Activated naive CD4-positive, alpha-beta T cell treated with anti-CD3 and anti-CD28 coated beads, Interleukin-2, amount 10 ng/mL, durations not matched to agents 7 days and 5 days (primary cell): ENCODE measurements at regions not wholly inside any gene's neighbourhood (a gene's known extent, or its start where the extent isn't known, plus 50 kb on each side); places are given as distances from the start of the nearest gene placed in this dataset.

ENCODE experiments used
- CTCF ChIA-PET: fragments of 350-600 bp; sonication (Branson Sonifier 250); formaldehyde crosslinking; loops from one replicate; lab custom pipeline; 2021; ENCODE audit warnings: antibody characterized with exemption; lab: Charles Lee
- DNase-seq: peaks from one replicate; pipeline ENCODE4 v3.0.0-alpha.2; 2020
- H3K27ac Mint-ChIP-seq: one replicate; pipeline ENCODE4 v1.8.0; 2021; ENCODE audit warnings: mild to moderate bottlenecking, moderate library complexity, mixed read lengths
- H3K27me3 Mint-ChIP-seq: one replicate; pipeline ENCODE4 v1.8.0; 2021; ENCODE audit warnings: mild to moderate bottlenecking, mixed read lengths
- H3K36me3 Mint-ChIP-seq: one replicate; pipeline ENCODE4 v1.8.0; 2021; ENCODE audit warnings: mixed read lengths
- H3K4me1 Mint-ChIP-seq: one replicate; pipeline ENCODE4 v1.8.0; 2021; ENCODE audit warnings: mixed read lengths
- H3K4me3 Mint-ChIP-seq: one replicate; pipeline ENCODE4 v1.8.0; 2021; ENCODE audit warnings: mild to moderate bottlenecking, moderate library complexity, mixed read lengths
- H3K9me3 Mint-ChIP-seq: one replicate; pipeline ENCODE4 v1.8.0; 2021; ENCODE audit warnings: mixed read lengths

DNA sequence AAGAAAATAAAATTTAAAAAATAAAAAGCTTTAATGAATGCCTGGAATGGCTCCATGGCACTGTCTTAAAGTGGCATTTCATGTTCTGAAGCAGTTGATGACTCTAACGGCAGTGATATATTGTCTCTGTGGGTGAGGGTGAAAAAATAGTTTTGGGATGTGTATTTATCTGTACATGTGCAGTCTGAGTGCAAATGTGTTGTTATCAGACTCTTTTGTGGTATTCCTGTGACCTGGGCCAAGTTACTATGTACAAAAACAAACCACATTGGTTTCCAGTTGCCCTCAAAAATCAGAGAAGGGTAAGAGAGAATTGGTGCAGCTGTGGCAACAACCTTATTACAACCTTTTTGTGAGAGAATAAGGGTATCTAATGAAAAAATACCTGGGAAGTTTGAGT is 81.7 kb upstream of the CCDC91 start:
- H3K4me3 Mint-ChIP-seq = no peak overlapping the region
- no peaks in the 10 kb centered on the region for H3K27me3 Mint-ChIP-seq
- H3K36me3 Mint-ChIP-seq = no peaks in the 10 kb centered on the region
- DNase-seq = no peak
- H3K27ac Mint-ChIP-seq = no peak overlapping the region
- no peaks in the 10 kb centered on the region for H3K4me1 Mint-ChIP-seq
- CTCF ChIA-PET = no interaction called here
- no peaks in the 10 kb centered on the region for H3K9me3 Mint-ChIP-seq

DNA sequence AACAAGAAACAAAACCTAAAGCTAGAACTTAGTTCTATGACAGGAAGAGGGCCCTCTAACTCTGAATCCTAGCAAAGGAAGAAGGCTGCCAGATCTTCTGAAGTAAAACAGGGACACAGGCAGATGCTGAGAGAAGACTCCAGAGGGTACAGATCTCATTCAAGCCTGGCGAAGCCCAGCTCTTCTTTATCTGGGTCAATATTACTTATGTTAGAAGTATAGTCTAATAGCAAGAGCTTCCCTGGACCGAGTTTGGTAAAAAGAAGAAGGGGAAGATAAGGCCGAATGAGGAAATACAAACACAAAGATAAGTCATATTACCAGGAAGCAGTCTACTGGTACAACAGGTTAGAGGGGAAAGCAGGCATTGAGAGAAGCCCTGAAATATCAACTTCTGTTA is 79.9 kb upstream of the CCDC91 start:
- H3K9me3 Mint-ChIP-seq = no peaks in the 10 kb centered on the region
- H3K27ac Mint-ChIP-seq = no peak overlapping the region
- no peak overlapping the region for H3K4me3 Mint-ChIP-seq
- no peaks in the 10 kb centered on the region for H3K27me3 Mint-ChIP-seq
- no peak for DNase-seq
- CTCF ChIA-PET = interaction anchor here (0.5 kb wide), 1 partner anchor 684 kb away, joined by 5 read pairs; no protein-coding TSS in a partner anchor
- H3K4me1 Mint-ChIP-seq = no peaks in the 10 kb centered on the region
- no peaks in the 10 kb centered on the region for H3K36me3 Mint-ChIP-seq

DNA sequence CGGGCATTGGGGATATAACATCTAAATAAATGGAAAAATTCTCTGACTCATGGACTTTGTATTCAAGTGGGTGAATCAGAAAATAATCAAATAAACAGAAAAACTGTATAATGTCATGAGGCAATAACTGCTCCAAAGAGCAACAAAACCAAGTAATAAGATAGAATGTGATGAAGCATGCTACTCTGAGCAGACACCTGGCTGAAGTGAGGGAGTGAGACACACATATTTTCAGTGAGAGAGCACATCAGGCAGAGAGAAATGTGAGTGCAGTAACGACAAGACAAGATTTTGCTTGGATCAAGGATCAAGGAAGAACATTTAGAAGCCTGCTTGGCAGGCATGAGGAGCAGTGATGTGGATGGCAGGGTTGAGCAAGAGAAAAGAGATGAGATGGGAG is 75.8 kb upstream of the CCDC91 start:
- Mint-ChIP-seq H3K27me3 (no peaks in the 10 kb centered on the region), H3K27ac (no peak overlapping the region), H3K9me3 (no peaks in the 10 kb centered on the region), H3K4me3 (no peak overlapping the region), H3K36me3 (no peaks in the 10 kb centered on the region), H3K4me1 (no peaks in the 10 kb centered on the region)
- CTCF ChIA-PET = no interaction called here
- DNase-seq = no peak

DNA sequence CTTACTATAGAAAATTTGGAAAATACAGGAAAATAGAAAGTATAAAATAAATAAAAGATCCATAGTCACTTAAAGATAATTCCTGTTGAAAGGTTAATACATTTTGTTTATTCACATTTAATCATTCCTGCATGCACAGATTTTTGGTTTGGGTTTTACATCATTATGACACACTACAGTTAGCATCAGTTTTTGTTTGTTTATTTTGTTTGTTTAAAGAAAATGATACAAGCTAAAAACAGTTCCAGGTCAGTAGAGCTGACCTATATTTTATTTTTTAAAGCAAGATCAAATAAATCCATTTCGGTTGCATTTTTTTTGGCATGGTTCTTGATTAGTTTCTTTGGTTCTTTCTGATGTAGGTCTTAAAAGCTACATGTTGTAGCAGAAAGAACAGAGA is 68.8 kb upstream of the CCDC91 start:
- CTCF ChIA-PET = interaction anchor here (0.7 kb wide), 1 partner anchor 38 kb away, joined by 3 read pairs; no protein-coding TSS in a partner anchor

DNA sequence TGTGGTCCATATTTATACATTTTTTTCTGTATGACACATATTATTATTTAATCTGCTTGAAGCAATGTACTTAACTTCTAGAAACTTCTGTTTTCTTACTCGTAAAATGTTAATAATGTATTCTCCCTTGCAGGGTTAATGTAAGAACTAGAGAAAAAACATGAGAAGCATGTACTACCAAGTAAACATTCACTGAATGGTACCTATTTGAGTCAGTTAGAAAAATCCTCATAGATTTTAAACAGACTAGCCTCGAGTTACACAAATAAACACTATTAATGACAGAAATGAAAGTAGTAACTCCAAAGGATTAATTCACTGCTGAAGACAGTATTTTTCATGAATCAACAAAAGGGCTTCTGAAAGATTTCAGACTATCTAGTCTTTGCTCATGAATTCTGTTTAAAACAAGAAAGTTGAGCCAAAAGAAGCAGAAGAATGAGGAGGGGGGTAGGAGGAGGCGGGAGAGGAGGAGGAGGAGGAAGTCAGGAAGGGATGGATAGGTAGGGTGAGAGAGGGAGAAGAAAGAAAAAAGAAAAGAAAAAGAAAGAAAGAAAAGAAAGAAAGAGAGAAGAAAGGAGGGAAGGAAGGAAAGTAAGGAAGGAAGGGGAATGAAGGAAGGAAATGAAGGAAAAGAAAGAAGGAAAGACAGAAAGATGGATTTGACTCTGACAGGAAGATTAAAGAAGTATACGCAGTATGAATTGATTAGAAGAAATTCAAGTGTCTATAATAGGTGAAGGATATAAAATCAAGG is 68.2 kb upstream of the CCDC91 start:
- no peak overlapping the region for H3K4me3 Mint-ChIP-seq
- DNase-seq = no peak
- H3K36me3 Mint-ChIP-seq = no peaks in the 10 kb centered on the region
- CTCF ChIA-PET = no interaction called here
- H3K27ac Mint-ChIP-seq = no peak overlapping the region
- H3K27me3 Mint-ChIP-seq = peaks cover 3% of the 10 kb centered on the region
- no peaks in the 10 kb centered on the region for H3K9me3 Mint-ChIP-seq
- H3K4me1 Mint-ChIP-seq = no peaks in the 10 kb centered on the region

More for the DNA sequence above, 68.8 kb upstream of the CCDC91 start:
- H3K27me3 Mint-ChIP-seq = peaks cover 3% of the 10 kb centered on the region
- DNase-seq = no peak
- H3K9me3 Mint-ChIP-seq = no peaks in the 10 kb centered on the region
- H3K4me3 Mint-ChIP-seq = no peak overlapping the region
- no peak overlapping the region for H3K27ac Mint-ChIP-seq
- H3K36me3 Mint-ChIP-seq = no peaks in the 10 kb centered on the region
- H3K4me1 Mint-ChIP-seq = no peaks in the 10 kb centered on the region

DNA sequence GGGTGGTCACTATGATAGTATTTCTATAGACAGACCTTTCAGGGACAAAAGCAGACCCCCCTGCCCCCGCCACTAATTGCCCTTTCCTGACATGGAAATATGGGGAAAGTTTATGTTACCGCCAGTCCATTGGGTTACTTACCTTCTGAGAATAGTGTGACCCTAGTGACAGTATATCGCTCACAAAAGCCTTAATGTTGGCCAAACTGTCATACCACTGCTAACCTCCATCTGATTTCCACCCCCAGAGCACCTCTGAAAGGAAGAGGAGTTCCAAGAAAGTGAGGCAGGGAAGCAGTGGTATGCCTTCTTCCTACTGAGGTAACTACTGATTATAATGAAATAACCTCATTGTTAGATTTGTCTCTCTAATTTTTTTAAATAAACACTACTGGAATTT is 67.5 kb upstream of the CCDC91 start:
- no peaks in the 10 kb centered on the region for H3K4me1 Mint-ChIP-seq
- H3K9me3 Mint-ChIP-seq = no peaks in the 10 kb centered on the region
- H3K4me3 Mint-ChIP-seq = no peak overlapping the region
- no peak overlapping the region for H3K27ac Mint-ChIP-seq
- peaks cover 3% of the 10 kb centered on the region for H3K27me3 Mint-ChIP-seq
- H3K36me3 Mint-ChIP-seq = no peaks in the 10 kb centered on the region
- DNase-seq = no peak
- CTCF ChIA-PET = no interaction called here

DNA sequence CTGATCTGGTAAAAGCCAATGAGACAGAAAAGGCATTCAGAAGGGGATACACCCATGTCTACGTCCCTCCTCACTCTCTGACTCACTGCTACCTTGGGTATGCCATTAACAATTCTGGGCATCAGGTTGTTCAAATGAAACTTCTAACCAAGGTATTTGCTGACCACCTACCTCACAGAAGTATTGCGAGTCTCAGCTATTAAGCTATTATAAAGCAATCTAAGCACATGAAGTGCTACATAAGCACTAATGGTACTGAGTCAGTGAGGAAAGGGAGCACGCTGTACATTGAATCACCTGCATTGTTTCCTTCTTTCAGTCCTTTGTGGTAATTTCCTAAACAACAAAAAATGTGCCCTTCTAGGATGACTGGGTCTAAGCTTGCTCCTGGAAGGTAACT is 62.8 kb upstream of the CCDC91 start:
- Mint-ChIP-seq H3K4me1 (no peaks in the 10 kb centered on the region), H3K27ac (no peak overlapping the region), H3K36me3 (no peaks in the 10 kb centered on the region), H3K4me3 (no peak overlapping the region), H3K9me3 (no peaks in the 10 kb centered on the region), H3K27me3 (peaks cover 3% of the 10 kb centered on the region)
- CTCF ChIA-PET = no interaction called here
- no peak for DNase-seq

DNA sequence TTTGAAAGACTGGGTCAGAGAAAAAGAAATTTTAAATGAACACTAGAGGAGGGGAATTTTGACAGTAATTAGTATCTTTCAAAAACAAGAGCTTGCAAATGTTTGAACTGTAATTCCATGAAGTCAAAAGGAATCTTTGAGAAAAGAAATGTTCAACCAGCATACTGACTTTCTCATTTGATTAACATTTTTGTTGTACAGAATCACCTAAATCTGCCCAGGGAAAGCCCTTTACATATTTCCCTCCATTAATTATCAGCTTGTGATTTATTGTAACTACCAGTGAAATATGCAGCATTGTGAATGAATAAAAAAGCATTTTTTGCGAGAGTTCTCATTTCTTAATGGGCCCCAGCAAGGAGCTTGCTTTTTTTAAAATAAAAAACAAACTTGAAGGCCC is 61.2 kb upstream of the CCDC91 start:
- Mint-ChIP-seq H3K36me3 (no peaks in the 10 kb centered on the region), H3K27ac (no peak overlapping the region), H3K4me1 (no peaks in the 10 kb centered on the region), H3K27me3 (peaks cover 3% of the 10 kb centered on the region), H3K4me3 (no peak overlapping the region), H3K9me3 (no peaks in the 10 kb centered on the region)
- no peak for DNase-seq
- CTCF ChIA-PET = no interaction called here

DNA sequence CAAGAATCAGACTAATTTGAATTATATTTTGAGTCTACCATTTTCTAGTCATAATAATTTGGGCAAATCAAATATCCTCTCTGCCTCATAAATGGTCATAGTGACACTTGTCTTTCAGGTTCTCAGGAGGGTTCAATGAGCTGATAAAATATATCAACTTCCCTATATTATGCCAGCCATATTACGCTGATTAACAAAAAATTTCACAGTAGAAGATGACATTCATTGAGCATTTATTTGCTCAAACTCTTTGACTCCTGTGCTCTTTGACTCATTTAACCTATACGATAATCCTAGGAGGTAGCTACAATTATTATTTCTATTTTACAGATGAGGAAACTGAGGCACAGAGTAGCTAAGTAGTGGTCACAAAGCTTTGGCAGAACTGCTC is 60.0 kb upstream of the CCDC91 start:
- Mint-ChIP-seq H3K9me3 (no peaks in the 10 kb centered on the region), H3K4me3 (no peak overlapping the region), H3K27ac (no peak overlapping the region), H3K27me3 (peaks cover 3% of the 10 kb centered on the region), H3K4me1 (no peaks in the 10 kb centered on the region), H3K36me3 (no peaks in the 10 kb centered on the region)
- DNase-seq = no peak
- CTCF ChIA-PET = no interaction called here

DNA sequence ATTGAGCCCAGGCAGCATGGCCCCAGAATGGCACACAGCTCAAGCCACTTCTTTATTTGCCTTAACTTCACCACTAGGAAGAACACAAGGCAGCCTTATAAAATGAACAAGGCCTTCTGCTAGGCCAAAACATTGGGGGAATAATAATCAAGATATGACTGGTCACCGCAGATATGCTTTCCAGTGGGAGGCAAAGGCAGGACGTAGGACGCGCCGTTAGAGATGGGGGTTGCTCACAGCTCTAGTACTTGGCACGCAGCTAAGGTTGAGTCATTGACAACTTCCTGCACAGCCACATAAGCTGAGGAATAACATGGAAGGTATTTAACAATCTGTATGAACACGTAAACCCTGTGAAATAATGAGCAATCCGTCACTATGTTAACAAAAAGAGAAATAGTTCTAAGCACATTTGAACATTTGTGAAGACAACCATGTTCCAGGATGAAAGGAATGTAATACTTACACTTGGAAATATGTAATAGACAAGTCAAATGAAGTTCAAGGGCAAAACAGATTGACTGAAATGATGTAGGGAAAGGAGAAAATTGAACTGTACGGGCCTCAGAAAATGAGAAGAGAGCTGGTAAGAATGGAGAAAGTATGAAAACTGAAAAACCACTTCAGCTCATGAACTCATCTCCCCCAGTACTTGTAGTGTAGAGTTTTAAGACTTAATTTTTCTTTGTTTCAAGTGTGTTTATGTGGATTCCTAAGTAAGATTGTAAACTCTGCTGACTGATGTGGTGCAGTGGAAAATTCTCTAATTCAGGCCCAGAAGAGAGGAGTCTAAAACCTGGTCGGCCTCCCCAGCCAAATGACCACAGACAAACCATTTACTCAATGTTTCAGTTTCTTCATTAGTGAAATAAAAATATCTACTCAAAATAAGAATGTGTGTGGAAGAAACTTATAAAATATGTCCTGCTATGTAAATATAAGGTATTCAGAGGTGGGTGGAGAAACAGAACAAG is 59.3 kb upstream of the CCDC91 start:
- DNase-seq = no peak
- Mint-ChIP-seq H3K27me3 (peaks cover 3% of the 10 kb centered on the region), H3K9me3 (no peaks in the 10 kb centered on the region), H3K4me1 (no peaks in the 10 kb centered on the region), H3K27ac (no peak overlapping the region), H3K36me3 (no peaks in the 10 kb centered on the region), H3K4me3 (no peak overlapping the region)
- CTCF ChIA-PET = no interaction called here

DNA sequence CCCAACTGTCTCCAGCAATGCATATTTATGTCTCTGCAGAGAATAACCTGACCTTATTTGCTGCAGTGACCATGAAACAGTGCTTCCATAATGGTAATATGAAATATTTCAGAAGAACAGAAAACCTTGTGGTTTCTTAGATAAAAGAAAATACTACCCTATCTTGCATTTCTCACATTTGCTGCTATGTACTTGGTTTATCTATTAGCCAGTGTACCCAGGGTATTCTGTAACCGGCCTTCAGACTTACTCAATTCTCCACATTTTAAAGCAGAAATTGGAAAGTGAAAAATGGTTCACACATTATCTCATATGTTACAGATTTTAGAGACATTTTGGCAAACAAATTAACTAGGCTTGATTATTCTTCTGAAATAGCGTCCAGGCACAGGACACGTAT is 57.9 kb upstream of the CCDC91 start:
- DNase-seq = no peak
- Mint-ChIP-seq H3K27ac (no peak overlapping the region), H3K27me3 (peaks cover 3% of the 10 kb centered on the region), H3K4me3 (no peak overlapping the region), H3K4me1 (no peaks in the 10 kb centered on the region), H3K9me3 (no peaks in the 10 kb centered on the region), H3K36me3 (no peaks in the 10 kb centered on the region)
- CTCF ChIA-PET = no interaction called here

DNA sequence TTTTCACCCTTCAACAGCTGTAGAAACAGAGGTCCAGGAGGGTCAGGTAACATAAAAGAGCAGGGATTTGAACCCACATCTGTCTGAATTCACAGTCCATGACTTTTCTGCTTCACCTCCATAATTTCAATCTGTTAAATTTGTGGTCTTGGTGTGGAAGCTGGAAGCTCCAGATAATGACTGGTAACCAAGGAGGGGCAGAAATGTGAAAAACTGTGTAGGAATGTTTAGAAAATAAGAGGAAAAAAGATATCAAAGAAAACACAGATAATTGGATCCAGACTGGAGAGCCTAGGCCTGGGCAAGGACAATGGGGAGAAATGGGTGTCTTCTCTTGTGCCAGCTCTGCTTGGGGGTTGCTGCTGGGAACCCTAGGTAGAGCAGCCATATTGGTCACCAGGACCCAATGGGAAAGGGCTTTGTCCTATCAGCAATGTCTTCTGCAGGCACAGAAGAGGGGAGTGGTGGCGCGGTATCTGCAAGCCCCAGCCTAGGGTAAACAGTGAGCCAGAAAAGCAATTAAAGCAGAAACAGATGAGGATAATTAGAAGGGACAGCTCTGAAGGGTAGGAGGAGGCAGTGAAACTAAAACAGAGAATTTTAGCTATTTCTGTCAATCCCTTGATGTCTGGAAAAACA is 54.3 kb upstream of the CCDC91 start:
- H3K27me3 Mint-ChIP-seq = no peaks in the 10 kb centered on the region

DNA sequence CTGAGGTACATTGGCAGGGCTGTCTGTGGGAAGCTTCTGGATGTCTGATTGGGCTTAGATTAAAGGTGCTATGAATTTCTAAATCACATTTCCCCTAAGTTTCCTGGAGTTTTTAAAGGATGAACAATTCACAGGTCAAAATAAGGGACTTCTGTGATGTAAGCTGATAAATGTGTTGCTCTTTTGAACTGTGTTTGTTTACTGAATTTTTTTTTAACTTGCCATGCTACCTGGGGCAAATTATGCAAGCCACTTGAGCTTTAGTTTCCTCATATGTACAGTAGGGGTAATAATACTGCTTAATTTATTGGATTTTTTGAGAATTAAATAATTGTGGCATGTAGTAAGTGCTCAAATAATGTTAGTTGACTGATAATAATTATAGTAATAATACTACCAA is 52.8 kb upstream of the CCDC91 start:
- no peaks in the 10 kb centered on the region for H3K4me1 Mint-ChIP-seq
- no peak overlapping the region for H3K4me3 Mint-ChIP-seq
- no peak overlapping the region for H3K27ac Mint-ChIP-seq
- CTCF ChIA-PET = no interaction called here
- no peaks in the 10 kb centered on the region for H3K27me3 Mint-ChIP-seq
- H3K36me3 Mint-ChIP-seq = no peaks in the 10 kb centered on the region
- H3K9me3 Mint-ChIP-seq = no peaks in the 10 kb centered on the region
- DNase-seq = no peak

More for the DNA sequence above, 54.3 kb upstream of the CCDC91 start:
- Mint-ChIP-seq H3K9me3 (no peaks in the 10 kb centered on the region), H3K4me1 (no peaks in the 10 kb centered on the region), H3K36me3 (no peaks in the 10 kb centered on the region), H3K27ac (no peak overlapping the region), H3K4me3 (no peak overlapping the region)
- DNase-seq = no peak
- CTCF ChIA-PET = no interaction called here

DNA sequence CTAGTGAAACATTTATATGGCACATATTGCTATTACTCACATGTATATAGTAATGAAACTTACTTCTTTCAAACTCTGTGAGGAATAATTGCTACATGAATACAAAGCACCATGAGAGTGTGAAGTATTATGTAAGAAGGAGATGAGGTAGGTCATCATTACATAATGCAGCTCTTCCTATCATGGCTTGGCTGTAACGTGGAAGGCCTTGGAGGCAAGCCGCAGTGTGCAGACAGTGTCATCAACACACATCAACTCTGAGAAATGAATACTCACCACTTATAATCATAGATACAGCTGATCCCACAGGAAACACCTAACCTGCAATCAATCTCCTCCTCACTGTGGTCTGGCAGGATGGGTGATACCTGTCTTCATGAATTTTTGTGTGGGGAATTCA is 49.9 kb upstream of the CCDC91 start:
- no peaks in the 10 kb centered on the region for H3K4me1 Mint-ChIP-seq
- no peak overlapping the region for H3K27ac Mint-ChIP-seq
- H3K27me3 Mint-ChIP-seq = no peaks in the 10 kb centered on the region
- no peaks in the 10 kb centered on the region for H3K9me3 Mint-ChIP-seq
- no peak overlapping the region for H3K4me3 Mint-ChIP-seq
- H3K36me3 Mint-ChIP-seq = no peaks in the 10 kb centered on the region
- CTCF ChIA-PET = no interaction called here
- no peak for DNase-seq
